Skeletal muscle satellite cell (primary cell): ENCODE measurements at regions not wholly inside any gene's neighbourhood (a gene's known extent, or its start where the extent isn't known, plus 50 kb on each side); places are given as distances from the start of the nearest gene placed in this dataset.

Experiments
- H3K27me3 ChIP-seq: 2 replicates; pipeline ENCODE4 v1.7.0; 2013; ENCODE audit warnings: low read length; ENCODE audit not compliant: control insufficient read depth, insufficient read depth
- H3K36me3 ChIP-seq: 2 replicates; pipeline ENCODE4 v1.7.0; 2013; ENCODE audit warnings: mild to moderate bottlenecking, control low read depth, low read length; ENCODE audit not compliant: insufficient read depth
- H3K4me1 ChIP-seq: 2 replicates; pipeline ENCODE4 v1.7.0; 2013; ENCODE audit warnings: low read length; ENCODE audit not compliant: control insufficient read depth, insufficient read depth
- H3K4me2 ChIP-seq: 2 replicates; pipeline ENCODE4 v1.7.0; 2013; ENCODE audit warnings: mild to moderate bottlenecking, low read length
- H3K4me3 ChIP-seq: 2 replicates; pipeline ENCODE4 v1.7.0; 2013; ENCODE audit warnings: low read length
- H3K9ac ChIP-seq: 2 replicates; pipeline ENCODE4 v1.7.0; 2013; ENCODE audit warnings: mild to moderate bottlenecking, low read depth, low read length, moderate library complexity
- H3K9me3 ChIP-seq: replicated peaks from 2 replicates; pipeline ENCODE4 v1.7.0; 2013; ENCODE audit warnings: mild to moderate bottlenecking, control low read depth, low read length

DNA sequence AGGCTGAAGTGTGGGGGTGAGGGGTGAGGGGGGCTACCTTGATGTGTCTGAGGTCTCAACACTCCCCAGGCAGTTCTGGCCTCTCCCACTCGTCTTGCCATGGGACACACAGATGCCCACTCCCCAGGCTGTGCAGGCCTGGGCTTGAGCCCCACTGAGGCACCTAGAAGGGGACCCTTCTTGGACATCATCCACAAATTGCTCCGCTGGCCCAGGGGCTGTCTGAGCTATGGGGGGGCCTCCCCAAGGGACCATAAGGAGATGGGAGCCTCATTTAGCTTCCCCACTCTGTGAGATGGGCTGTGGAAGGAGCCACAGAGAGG is 155.5 kb upstream of the MLN start:
- H3K4me2 ChIP-seq, result no peak overlapping the region

DNA sequence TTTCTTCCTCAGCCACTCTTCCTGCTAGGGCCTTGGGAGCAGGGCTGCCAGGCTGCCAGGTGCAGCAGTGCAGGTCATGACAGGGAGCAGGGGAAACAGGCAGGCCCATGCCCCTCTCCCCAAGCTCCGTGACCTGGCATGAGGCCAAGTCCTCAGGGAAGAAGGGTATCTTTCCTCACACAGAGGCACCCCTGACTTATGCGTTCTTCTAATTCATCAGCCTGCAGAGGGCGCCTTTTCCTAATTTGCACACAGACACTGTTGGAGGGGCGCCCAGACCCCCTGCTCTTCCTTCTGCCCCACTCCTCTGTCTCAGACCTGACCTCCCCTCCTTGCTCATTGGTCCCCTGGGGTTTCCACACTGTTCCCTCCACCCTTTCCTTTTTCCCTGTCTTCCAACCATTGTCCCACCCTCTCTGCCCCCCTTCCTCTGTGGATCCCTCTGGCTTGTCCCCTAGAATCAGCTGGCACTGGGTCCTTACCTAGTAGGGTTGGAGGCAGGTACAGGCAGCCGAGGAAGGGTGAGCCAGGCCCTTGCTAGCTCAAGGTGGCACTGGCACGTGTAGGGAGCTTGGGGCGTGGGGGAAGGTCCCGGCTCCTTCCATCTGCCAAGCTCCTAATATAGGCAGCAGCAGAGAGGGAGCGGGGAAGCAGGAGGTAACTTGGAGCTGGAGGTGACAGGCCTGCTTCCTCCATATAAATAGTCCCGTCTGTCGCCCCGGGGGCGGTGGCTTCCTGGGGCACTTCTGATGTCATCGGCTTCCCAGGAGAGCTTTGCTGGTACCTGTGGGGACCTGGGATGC is 154.9 kb upstream of the MLN start:
- no peak overlapping the region for H3K9ac ChIP-seq

More for the DNA sequence above, 155.5 kb upstream of the MLN start:
- Histone ChIP-seq H3K36me3 (no peaks in the 10 kb centered on the region), H3K4me3 (no peak overlapping the region), H3K4me1 (no peaks in the 10 kb centered on the region), H3K9ac (no peak overlapping the region), H3K27me3 (peaks cover 57% of the 10 kb centered on the region), H3K9me3 (no peaks in the 10 kb centered on the region)

GRCh38 chr6:33957892-33958525 is 154.2 kb upstream of the MLN start:
- H3K9me3 ChIP-seq, result no peaks in the 10 kb centered on the region
- no peaks in the 10 kb centered on the region for H3K4me1 ChIP-seq
- H3K4me2 ChIP-seq, result no peak overlapping the region
- no peaks in the 10 kb centered on the region for H3K36me3 ChIP-seq
- peaks cover 58% of the 10 kb centered on the region for H3K27me3 ChIP-seq
- no peak overlapping the region for H3K9ac ChIP-seq
- no peak overlapping the region for H3K4me3 ChIP-seq

More for the DNA sequence above, 154.9 kb upstream of the MLN start:
- H3K4me3 ChIP-seq, result no peak overlapping the region
- peaks cover 58% of the 10 kb centered on the region for H3K27me3 ChIP-seq
- no peaks in the 10 kb centered on the region for H3K9me3 ChIP-seq
- no peaks in the 10 kb centered on the region for H3K4me1 ChIP-seq
- H3K36me3 ChIP-seq, result no peaks in the 10 kb centered on the region
- no peak overlapping the region for H3K4me2 ChIP-seq

- Histone ChIP-seq H3K36me3 (no peaks in the 10 kb centered on the region), H3K4me1 (no peaks in the 10 kb centered on the region), H3K9ac (no peak overlapping the region), H3K27me3 (peaks cover 64% of the 10 kb centered on the region), H3K9me3 (no peaks in the 10 kb centered on the region), H3K4me2 (no peak overlapping the region), H3K4me3 (no peak overlapping the region)
These were observed 153.5 kb upstream of the MLN start for GRCh38 chr6:33957131-33957891.

- Histone ChIP-seq H3K4me2 (no peak overlapping the region), H3K9me3 (no peaks in the 10 kb centered on the region), H3K4me1 (no peaks in the 10 kb centered on the region), H3K4me3 (no peak overlapping the region), H3K27me3 (peaks cover 66% of the 10 kb centered on the region), H3K9ac (no peak overlapping the region), H3K36me3 (no peaks in the 10 kb centered on the region)
These were observed 152.4 kb upstream of the MLN start for GRCh38 chr6:33956206-33956605.

DNA sequence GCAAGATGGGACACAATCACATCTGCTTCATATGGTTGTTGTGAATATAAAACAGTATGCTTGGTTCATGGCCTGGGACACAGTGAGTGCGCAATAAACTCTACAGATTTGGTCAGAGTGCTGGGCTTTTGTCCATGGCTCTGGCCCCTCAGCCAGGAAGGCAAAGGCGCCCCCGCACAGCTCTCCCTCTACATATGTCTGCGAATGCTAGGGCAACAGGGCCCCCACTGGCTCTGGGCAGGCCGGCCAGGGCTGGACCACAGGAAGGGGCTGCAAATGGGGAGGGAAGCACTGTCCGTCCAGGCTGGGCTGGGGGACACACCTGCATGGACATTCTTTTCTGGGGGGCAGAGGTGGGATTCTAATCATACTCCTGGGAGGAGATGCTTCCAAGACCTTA is 151.8 kb upstream of the MLN start:
- no peaks in the 10 kb centered on the region for H3K9me3 ChIP-seq
- peaks cover 60% of the 10 kb centered on the region for H3K27me3 ChIP-seq
- H3K4me3 ChIP-seq, result no peak overlapping the region
- no peak overlapping the region for H3K4me2 ChIP-seq
- no peak overlapping the region for H3K9ac ChIP-seq
- H3K36me3 ChIP-seq, result no peaks in the 10 kb centered on the region
- H3K4me1 ChIP-seq, result no peaks in the 10 kb centered on the region

- no peaks in the 10 kb centered on the region for H3K4me1 ChIP-seq
- H3K27me3 ChIP-seq, result peaks cover 51% of the 10 kb centered on the region
These were observed 150.7 kb upstream of the MLN start for GRCh38 chr6:33954453-33954852.

DNA sequence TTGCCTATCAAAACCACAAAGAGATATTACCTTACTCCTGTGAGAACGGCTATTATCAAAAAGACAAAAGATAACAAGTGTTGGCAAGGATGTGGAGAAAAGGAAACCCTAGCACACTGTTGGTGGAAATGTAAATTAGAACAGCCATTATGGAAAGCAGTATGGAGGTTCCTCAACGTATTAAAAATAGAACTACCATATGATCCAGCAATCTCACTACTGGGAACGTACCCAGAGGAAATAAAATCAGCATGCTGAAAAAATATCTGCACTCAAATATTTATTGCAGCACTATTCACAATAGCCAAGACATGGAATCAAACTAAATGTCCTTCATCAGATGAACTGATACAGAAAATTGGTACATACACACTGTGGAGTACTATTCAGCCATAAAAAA is 149.4 kb upstream of the MLN start:
- peaks cover 57% of the 10 kb centered on the region for H3K27me3 ChIP-seq
- H3K4me2 ChIP-seq, result no peak overlapping the region
- H3K9ac ChIP-seq, result no peak overlapping the region
- H3K4me1 ChIP-seq, result no peaks in the 10 kb centered on the region
- no peaks in the 10 kb centered on the region for H3K36me3 ChIP-seq
- no peak overlapping the region for H3K4me3 ChIP-seq
- no peaks in the 10 kb centered on the region for H3K9me3 ChIP-seq

More at GRCh38 chr6:33954453-33954852, 150.7 kb upstream of the MLN start:
- H3K4me3 ChIP-seq, result no peak overlapping the region
- no peak overlapping the region for H3K9ac ChIP-seq
- H3K36me3 ChIP-seq, result no peaks in the 10 kb centered on the region
- H3K4me2 ChIP-seq, result no peak overlapping the region
- H3K9me3 ChIP-seq, result no peaks in the 10 kb centered on the region

GRCh38 chr6:33952016-33952415 is 148.2 kb upstream of the MLN start:
- H3K27me3 ChIP-seq, result peaks cover 59% of the 10 kb centered on the region
- no peak overlapping the region for H3K4me2 ChIP-seq
- no peak overlapping the region for H3K4me3 ChIP-seq
- H3K9me3 ChIP-seq, result no peaks in the 10 kb centered on the region
- H3K4me1 ChIP-seq, result no peaks in the 10 kb centered on the region
- H3K9ac ChIP-seq, result no peak overlapping the region
- no peaks in the 10 kb centered on the region for H3K36me3 ChIP-seq

DNA sequence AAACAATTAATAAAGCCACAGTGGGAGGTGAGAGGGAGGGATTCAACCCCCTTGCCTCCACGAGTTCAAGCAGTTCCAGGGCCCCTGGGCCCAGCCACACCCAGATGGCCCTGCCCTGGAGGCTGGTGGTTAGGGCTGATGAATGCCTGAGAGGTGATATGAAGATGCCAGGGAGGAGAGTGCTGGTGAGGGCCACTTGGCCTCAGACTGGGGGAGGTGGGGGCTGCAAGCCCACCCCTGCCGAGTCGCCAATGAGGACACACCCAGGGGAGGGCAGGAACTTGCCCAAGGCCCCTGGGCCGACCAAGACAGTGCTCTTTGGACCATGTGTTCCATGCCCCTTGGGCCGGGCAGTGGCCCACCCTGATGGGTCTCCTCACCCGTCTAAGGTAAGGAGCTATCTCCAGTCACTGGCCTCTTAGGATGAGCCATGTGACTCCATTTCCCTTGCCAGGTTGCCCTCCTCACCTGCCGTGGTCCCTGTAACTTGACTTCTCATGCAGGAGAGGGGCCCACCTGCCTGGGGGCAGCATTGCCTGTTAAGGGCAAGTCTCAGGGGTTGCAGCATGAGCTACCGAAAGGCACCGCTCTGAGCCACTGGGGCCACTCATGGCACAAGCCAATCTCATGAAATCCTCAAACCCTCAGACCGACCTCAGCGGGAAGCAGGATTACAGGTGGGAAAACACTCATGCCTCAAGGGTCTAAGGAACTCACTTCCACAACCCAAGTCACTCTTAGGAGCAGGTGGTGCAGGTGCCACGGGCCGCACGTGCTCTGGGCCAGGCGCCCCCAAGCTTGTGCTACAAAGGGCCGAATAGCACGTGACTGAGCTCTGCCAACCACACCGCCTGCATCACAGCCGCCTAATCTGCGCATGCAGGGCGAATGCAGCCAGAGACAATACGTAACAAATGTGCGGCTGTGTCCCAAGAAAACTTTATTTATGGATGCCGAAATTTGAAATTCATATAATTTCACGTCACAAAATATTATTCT is 147.4 kb upstream of the MLN start:
- H3K9me3 ChIP-seq, result no peaks in the 10 kb centered on the region
- H3K4me3 ChIP-seq, result no peak overlapping the region
- H3K36me3 ChIP-seq, result no peaks in the 10 kb centered on the region
- H3K9ac ChIP-seq, result no peak overlapping the region
- H3K27me3 ChIP-seq, result peaks cover 66% of the 10 kb centered on the region
- H3K4me1 ChIP-seq, result no peaks in the 10 kb centered on the region
- no peak overlapping the region for H3K4me2 ChIP-seq

- Histone ChIP-seq H3K4me2 (no peak overlapping the region), H3K36me3 (no peaks in the 10 kb centered on the region), H3K4me1 (no peaks in the 10 kb centered on the region), H3K9ac (no peak overlapping the region), H3K4me3 (no peak overlapping the region), H3K27me3 (peaks cover 60% of the 10 kb centered on the region), H3K9me3 (no peaks in the 10 kb centered on the region)
These were observed 146.7 kb upstream of the MLN start for GRCh38 chr6:33950472-33950881.
